A549 (cell line): ENCODE measurements at regions not wholly inside any gene's neighbourhood (a gene's known extent, or its start where the extent isn't known, plus 50 kb on each side); places are given as distances from the start of the nearest gene placed in this dataset.

Source experiments
- ATAC-seq, 2 experiments: fragments of 200-7000 bp in 1 of 2; fragments of >200 bp in 1 of 2; cut with Nextera tagmentation in 1 of 2; cut with Tn5 transposase in 1 of 2; 3 replicates each; pipeline versions ENCODE4 v1.8.0 to v1.9.1; 2018 to 2020; ENCODE audit warnings: mild to moderate bottlenecking in 1 of 2, moderate library complexity in 1 of 2
- CTCF ChIA-PET: fragments of 300-600 bp; sonication (Branson Sonifier 250); formaldehyde crosslinking; extraction: SDS; loops from one replicate; lab custom pipeline; 2021; ENCODE audit warnings: antibody characterized with exemption, inconsistent platforms; lab: Yijun Ruan, JAX
- POLR2A ChIA-PET: fragments of 350-600 bp; formaldehyde crosslinking; extraction: SDS; loops from one replicate; lab custom pipeline; 2021; ENCODE audit warnings: antibody characterized with exemption, inconsistent platforms; lab: Yijun Ruan, JAX
- DNase-seq, 2 experiments: peaks; one replicate each; pipeline versions ENCODE4 v3.0.0 to v3.0.0-alpha.2; 2011 to 2016; ENCODE audit warnings: low read depth in 1 of 2, low spot score in 1 of 2
- FAIRE-seq: peaks from 2 replicates; lab custom pipeline; 2011; peaks lifted over from hg19 to GRCh38; lab: Jason Lieb, UNC
- H3K27ac ChIP-seq, 2 experiments: fragments of >200 bp; sonication (Bioruptor Twin); formaldehyde crosslinking; 3 replicates each; pipeline ENCODE4 v1.5.1; 2016 to 2017
- H3K4me1 ChIP-seq: fragments of >200 bp; sonication (Bioruptor Twin); formaldehyde crosslinking; 3 replicates; pipeline ENCODE4 v1.6.1; 2016
- H3K4me2 ChIP-seq: fragments of >200 bp; sonication (Bioruptor Twin); formaldehyde crosslinking; 3 replicates; pipeline ENCODE4 v1.6.1; 2016
- H3K4me3 ChIP-seq: fragments of >200 bp; sonication (Bioruptor Twin); formaldehyde crosslinking; 3 replicates; pipeline ENCODE4 v1.5.1; 2016
- H3K9me3 ChIP-seq: fragments of >200 bp; sonication (Bioruptor Twin); formaldehyde crosslinking; 3 replicates; pipeline ENCODE4 v1.6.1; 2016
- CEBPB ChIP-seq, 2 experiments: fragments of >200 bp in 1 of 2; sonication (Bioruptor Twin) in 1 of 2; formaldehyde crosslinking in 1 of 2; IDR thresholded peaks; 2 replicates each; pipeline ENCODE4 v1.6.1; 2012 to 2016
- CHD2 ChIP-seq: fragments of 150-350 bp; IDR thresholded peaks from 2 replicates; pipeline ENCODE4 v1.6.1; 2014; ENCODE audit warnings: low read length; ENCODE audit not compliant: partially characterized antibody
- CTCF ChIP-seq: fragments of >200 bp; sonication (Bioruptor Twin); formaldehyde crosslinking; IDR thresholded peaks from 3 replicates; pipeline ENCODE4 v1.5.1; 2016
- FOSB ChIP-seq: fragments of 250-450 bp; sonication (Bioruptor Pico); IDR thresholded peaks from 2 replicates; pipeline ENCODE4 v1.5.0; 2020; ENCODE audit warnings: mild to moderate bottlenecking, moderate library complexity
- FOSL2 ChIP-seq, 2 experiments: fragments of 450-650 bp in 1 of 2; fragments of >200 bp in 1 of 2; sonication (Bioruptor Twin) in 1 of 2; formaldehyde crosslinking; IDR thresholded peaks; 2 replicates each; pipeline versions ENCODE4 v1.5.0 to v1.6.1; 2016 to 2020; ENCODE audit warnings: mild to moderate bottlenecking in 1 of 2, moderate library complexity in 1 of 2
- HOXA7 ChIP-seq: fragments of 250-450 bp; sonication (Bioruptor Pico); IDR thresholded peaks from 2 replicates; pipeline ENCODE4 v1.5.0; 2020; ENCODE audit warnings: mild to moderate bottlenecking, moderate library complexity
- HOXB5 ChIP-seq: fragments of 250-450 bp; sonication (Bioruptor Pico); IDR thresholded peaks from 2 replicates; pipeline ENCODE4 v1.5.0; 2020; ENCODE audit warnings: mild to moderate bottlenecking, moderate library complexity
- PHF8 ChIP-seq: fragments of 200-600 bp; sonication (generic); IDR thresholded peaks from 2 replicates; pipeline ENCODE4 v1.6.1; 2016; ENCODE audit warnings: low read depth, mild to moderate bottlenecking, antibody characterized with exemption, moderate library complexity, borderline replicate concordance
- REST ChIP-seq: fragments of 200-600 bp; sonication (generic); IDR thresholded peaks from 2 replicates; pipeline ENCODE4 v1.6.1; 2016; ENCODE audit warnings: antibody characterized with exemption, mild to moderate bottlenecking, moderate library complexity
- RFX5 ChIP-seq: fragments of 450-650 bp; IDR thresholded peaks from 2 replicates; pipeline ENCODE4 v1.7.1; 2014; ENCODE audit warnings: antibody characterized with exemption, mild to moderate bottlenecking, moderate library complexity
- RNF2 ChIP-seq: fragments of 200-600 bp; sonication (generic); IDR thresholded peaks from 2 replicates; pipeline ENCODE4 v1.6.1; 2016; ENCODE audit warnings: low read depth, mild to moderate bottlenecking, antibody characterized with exemption, moderate library complexity, borderline replicate concordance
- TFCP2L1 ChIP-seq: fragments of 250-450 bp; sonication (Bioruptor Pico); IDR thresholded peaks from 2 replicates; pipeline ENCODE4 v1.5.0; 2021; ENCODE audit warnings: mild to moderate bottlenecking
- TP53 ChIP-seq: fragments of 250-450 bp; sonication (Bioruptor Pico); IDR thresholded peaks from 2 replicates; pipeline ENCODE4 v1.5.0; 2021; ENCODE audit warnings: mild to moderate bottlenecking, moderate library complexity
- USF2 ChIP-seq: fragments of 450-650 bp; IDR thresholded peaks from 2 replicates; pipeline ENCODE4 v1.6.1; 2014; ENCODE audit warnings: antibody characterized with exemption
- WGBS: methylation state at CpG from one replicate; pipeline ENCODE4 v1.1.6; 2017; ENCODE audit errors: missing lambda C conversion rate; 5-methylcytosine and 5-hydroxymethylcytosine counted together

DNA sequence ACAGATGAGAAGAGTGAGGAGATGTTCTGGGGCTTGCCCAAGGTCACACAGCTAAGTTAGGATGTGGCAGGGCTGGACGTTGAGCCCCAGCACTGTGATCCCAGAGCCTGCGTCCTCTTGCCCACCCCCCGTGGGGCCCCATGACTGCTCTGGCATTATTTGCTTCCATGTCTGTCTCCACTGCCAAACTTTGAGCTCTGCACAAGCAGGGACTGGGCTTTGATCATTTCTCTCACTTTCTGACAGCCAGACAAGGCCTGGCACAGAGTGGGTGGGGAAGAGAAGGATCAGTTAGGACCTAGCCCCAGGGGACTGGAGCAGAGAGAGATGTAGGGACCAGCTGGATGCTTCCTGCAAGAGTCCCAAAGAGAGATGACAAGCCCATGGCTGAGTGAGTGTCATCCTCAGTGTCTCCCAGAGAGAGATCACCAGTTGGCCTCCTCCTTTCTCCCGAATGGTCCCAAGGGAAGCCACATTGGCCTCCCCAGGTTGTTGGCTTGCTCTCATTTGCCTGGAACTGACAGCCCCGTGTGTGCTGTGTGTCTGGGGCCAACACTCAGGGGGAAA lies 126.7 kb upstream of the PWP1 start (continued):
- TF ChIP-seq REST, result no peak

- no peak overlapping the region for H3K4me2 ChIP-seq
- H3K4me1 ChIP-seq, result no peaks in the 10 kb centered on the region
- CTCF ChIA-PET, result no interaction called here
- no peak overlapping the region for H3K27ac ChIP-seq
- peak in 1 of 2 experiments; percentile 34 for DNase-seq
- no peak for FAIRE-seq
- 84% methylated on average over 7 of the region's 7 CpGs for WGBS
- no peaks in the 10 kb centered on the region for H3K9me3 ChIP-seq
- ATAC-seq, result peak in 1 of 2 experiments; percentile 68; a peak in 3 of 6 replicates
- TF ChIP-seq CHD2, result no peak
- POLR2A ChIA-PET, result no interaction called here
- H3K4me3 ChIP-seq, result no peak overlapping the region
These were observed 125.3 kb upstream of the PWP1 start for GRCh38 chr12:107560165-107560898.

DNA sequence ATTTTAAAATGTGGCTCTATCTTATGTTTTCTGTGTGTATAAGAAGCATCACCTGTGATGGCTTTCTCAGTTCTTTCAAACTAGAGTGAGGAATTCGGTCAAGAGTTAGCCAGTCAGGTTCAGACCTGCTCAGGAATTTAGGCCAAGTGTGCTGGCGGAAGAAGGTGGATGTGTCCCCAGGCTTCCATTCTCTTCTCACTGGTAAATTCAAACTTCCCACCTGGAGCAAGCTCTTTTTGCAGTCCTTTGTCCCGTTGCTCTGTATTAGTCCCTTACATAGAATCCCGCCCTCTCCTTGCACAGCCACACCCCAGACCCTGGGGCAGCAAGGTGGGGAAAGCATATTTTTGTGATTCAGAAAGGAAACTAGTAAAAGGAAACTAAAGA lies 124.7 kb upstream of the PWP1 start:
- CTCF ChIA-PET, result no interaction called here
- H3K4me3 ChIP-seq, result no peak overlapping the region
- no peaks in the 10 kb centered on the region for H3K9me3 ChIP-seq
- H3K27ac ChIP-seq, result no peak overlapping the region
- no peak for TF ChIP-seq USF2
- TF ChIP-seq TFCP2L1 (CRISPR knock-in tag), result no peak
- no peak for TF ChIP-seq TP53 (CRISPR knock-in tag)
- TF ChIP-seq HOXB5, result no peak
- no peak for TF ChIP-seq CEBPB (IDR thresholded peaks at IDR 0.05)
- no peak for TF ChIP-seq FOSL2 (IDR thresholded peaks at IDR 0.05)
- TF ChIP-seq FOSL2 (CRISPR knock-in tag; IDR thresholded peaks at IDR 0.05), result no peak
- TF ChIP-seq CHD2, result no peak
- TF ChIP-seq HOXA7, result no peak
- no peak for TF ChIP-seq RFX5
- TF ChIP-seq PHF8, result no peak
- TF ChIP-seq RNF2, result no peak
- TF ChIP-seq CTCF, result no peak
- TF ChIP-seq FOSB (CRISPR knock-in tag), result no peak
- no peak for FAIRE-seq
- no peak for DNase-seq
- H3K4me1 ChIP-seq, result no peaks in the 10 kb centered on the region
- ATAC-seq, result no peak
- 86% methylated on average over 4 of the region's 4 CpGs for WGBS
- POLR2A ChIA-PET, result no interaction called here
- H3K4me2 ChIP-seq, result no peak overlapping the region
